H1 (cell line): ENCODE measurements at regions not wholly inside any gene's neighbourhood (a gene's known extent, or its start where the extent isn't known, plus 50 kb on each side); places are given as distances from the start of the nearest gene placed in this dataset.

ENCODE experiments used
- ASH2L ChIP-seq: fragments of 200-600, 300-600 bp; sonication (generic); IDR thresholded peaks from one replicate; pipeline ENCODE4 v1.7.1; 2017; ENCODE audit warnings: low read length
- BRCA1 ChIP-seq: IDR thresholded peaks from 2 replicates; pipeline ENCODE4 v1.6.1; 2012; ENCODE audit warnings: low read depth, low read length, improper control_type of control experiment
- GTF2F1 ChIP-seq: IDR thresholded peaks from 2 replicates; pipeline ENCODE4 v1.6.1; 2012; ENCODE audit warnings: low read depth, low read length, improper control_type of control experiment, borderline replicate concordance
- HDAC6 ChIP-seq: IDR thresholded peaks from one replicate; pipeline ENCODE4 v1.7.1; 2012; ENCODE audit warnings: low read depth, mild to moderate bottlenecking, inconsistent platforms, low read length, moderate library complexity
- YY1 ChIP-seq: IDR thresholded peaks from 2 replicates; pipeline ENCODE4 v1.6.1; 2011; ENCODE audit warnings: low read depth, mild to moderate bottlenecking, low read length
- TF ChIP-seq, protein P1 (sequence below), 3 experiments: IDR thresholded peaks; 1 replicate in 2 of 3; 2 replicates in 1 of 3; pipeline versions ENCODE4 v1.5.1 to v1.6.1; 2011; ENCODE audit warnings: low read length in 3 of 3, mild to moderate bottlenecking in 3 of 3, inconsistent platforms in 2 of 3, low read depth in 1 of 3, moderate library complexity in 1 of 3; ENCODE audit not compliant: insufficient read depth in 1 of 3; ENCODE audit errors: control extremely low read depth in 1 of 3

DNA sequence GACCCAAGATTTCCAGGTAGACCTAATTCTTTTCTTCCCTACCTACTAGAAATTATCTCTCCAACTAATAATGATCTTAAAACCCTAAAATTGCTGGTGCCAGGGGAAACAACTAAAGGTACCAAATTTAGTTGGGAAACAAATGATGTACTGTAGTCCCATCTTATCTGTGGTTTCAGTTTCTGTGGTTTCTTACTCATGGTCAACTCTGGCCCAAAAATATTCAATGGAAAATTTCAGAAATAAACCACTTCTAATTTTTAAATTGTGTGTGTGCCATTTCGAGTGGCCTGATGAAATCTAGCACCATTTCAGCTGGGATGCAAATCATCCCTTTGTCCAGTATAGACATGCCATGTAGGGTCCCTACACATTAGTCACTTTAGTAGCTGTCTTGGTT is 475.2 kb upstream of the EPHA7 start (continued):
- no peak for TF ChIP-seq ASH2L
- TF ChIP-seq, protein P1, sequence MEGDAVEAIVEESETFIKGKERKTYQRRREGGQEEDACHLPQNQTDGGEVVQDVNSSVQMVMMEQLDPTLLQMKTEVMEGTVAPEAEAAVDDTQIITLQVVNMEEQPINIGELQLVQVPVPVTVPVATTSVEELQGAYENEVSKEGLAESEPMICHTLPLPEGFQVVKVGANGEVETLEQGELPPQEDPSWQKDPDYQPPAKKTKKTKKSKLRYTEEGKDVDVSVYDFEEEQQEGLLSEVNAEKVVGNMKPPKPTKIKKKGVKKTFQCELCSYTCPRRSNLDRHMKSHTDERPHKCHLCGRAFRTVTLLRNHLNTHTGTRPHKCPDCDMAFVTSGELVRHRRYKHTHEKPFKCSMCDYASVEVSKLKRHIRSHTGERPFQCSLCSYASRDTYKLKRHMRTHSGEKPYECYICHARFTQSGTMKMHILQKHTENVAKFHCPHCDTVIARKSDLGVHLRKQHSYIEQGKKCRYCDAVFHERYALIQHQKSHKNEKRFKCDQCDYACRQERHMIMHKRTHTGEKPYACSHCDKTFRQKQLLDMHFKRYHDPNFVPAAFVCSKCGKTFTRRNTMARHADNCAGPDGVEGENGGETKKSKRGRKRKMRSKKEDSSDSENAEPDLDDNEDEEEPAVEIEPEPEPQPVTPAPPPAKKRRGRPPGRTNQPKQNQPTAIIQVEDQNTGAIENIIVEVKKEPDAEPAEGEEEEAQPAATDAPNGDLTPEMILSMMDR (IDR thresholded peaks at IDR 0.05; ENCODE audit: control extremely low read depth in 1 of 3, insufficient read depth in 1 of 3, low read depth in 1 of 3, low read length in 3 of 3) = no peak
- TF ChIP-seq HDAC6 = no peak
- no peak for TF ChIP-seq YY1
- no peak for TF ChIP-seq BRCA1
- TF ChIP-seq GTF2F1 = no peak
- TF ChIP-seq, all 59 proteins: peak for 0
